ENCODE measurements at regions not wholly inside any gene's neighbourhood (a gene's known extent, or its start where the extent isn't known, plus 50 kb on each side); places are given as distances from the start of the nearest gene placed in this dataset.

DNA sequence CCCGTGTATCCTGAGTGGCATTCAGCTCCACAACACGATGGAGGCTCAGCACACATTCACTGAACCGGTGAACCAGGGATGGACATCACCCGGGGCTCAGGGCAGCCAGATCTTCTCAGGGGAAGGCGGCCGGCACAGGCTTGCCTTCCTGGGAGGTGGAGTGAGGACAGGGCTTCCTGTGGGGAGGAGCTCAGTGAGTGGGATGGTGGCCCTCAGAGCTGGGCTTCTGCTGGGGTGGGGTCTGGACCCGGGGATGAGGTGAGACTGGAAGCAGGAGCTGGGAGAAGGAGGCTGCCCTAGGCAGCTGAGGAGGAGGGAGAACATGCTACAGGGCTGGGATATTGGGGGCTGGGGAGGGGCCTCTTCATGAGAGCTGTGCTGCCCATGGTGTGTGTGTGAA lies 58.5 kb upstream of the PRR23E start:
- Histone ChIP-seq H3K36me3 (replicated peaks in 1 of 2; ENCODE audit: control insufficient read depth in 1 of 2, insufficient read depth in 2 of 2, low read length in 2 of 2) (no peaks in the 10 kb centered on the region), H3K4me3 (replicated peaks in 1 of 3; ENCODE audit: insufficient read depth in 1 of 3, low read depth in 2 of 3, low read length in 3 of 3) (no peak overlapping the region), H3K4me1 (ENCODE audit: insufficient read depth, low read length) (no peaks in the 10 kb centered on the region), H3K4me2 (ENCODE audit: low read depth, low read length) (no peak overlapping the region), H3K9me3 (ENCODE audit: low read length) (no peaks in the 10 kb centered on the region), H2AFZ (ENCODE audit: low read length) (no peak overlapping the region), H3K27ac (ENCODE audit: extremely low read length, insufficient read depth, low read length) (no peak overlapping the region), H3K79me2 (ENCODE audit: insufficient read depth, low read length) (no peaks in the 10 kb centered on the region), H4K20me1 (ENCODE audit: insufficient read depth, low read length) (no peaks in the 10 kb centered on the region), H3K27me3 (ENCODE audit: control insufficient read depth in 1 of 2, insufficient read depth in 2 of 2, low read length in 2 of 2) (peaks cover 14 to 59% of the 10 kb centered on the region in 2 experiments), H3K9ac (ENCODE audit: insufficient read depth, low read depth, low read length) (no peak overlapping the region)
- FAIRE-seq = no peak
- WGBS (ENCODE audit: low lambda C conversion rate) = 24% methylated on average over 6 of the region's 7 CpGs
- ATAC-seq = no peak
- TF ChIP-seq, protein P1, sequence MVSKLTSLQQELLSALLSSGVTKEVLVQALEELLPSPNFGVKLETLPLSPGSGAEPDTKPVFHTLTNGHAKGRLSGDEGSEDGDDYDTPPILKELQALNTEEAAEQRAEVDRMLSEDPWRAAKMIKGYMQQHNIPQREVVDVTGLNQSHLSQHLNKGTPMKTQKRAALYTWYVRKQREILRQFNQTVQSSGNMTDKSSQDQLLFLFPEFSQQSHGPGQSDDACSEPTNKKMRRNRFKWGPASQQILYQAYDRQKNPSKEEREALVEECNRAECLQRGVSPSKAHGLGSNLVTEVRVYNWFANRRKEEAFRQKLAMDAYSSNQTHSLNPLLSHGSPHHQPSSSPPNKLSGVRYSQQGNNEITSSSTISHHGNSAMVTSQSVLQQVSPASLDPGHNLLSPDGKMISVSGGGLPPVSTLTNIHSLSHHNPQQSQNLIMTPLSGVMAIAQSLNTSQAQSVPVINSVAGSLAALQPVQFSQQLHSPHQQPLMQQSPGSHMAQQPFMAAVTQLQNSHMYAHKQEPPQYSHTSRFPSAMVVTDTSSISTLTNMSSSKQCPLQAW (CRISPR knock-in tag; IDR thresholded peaks at IDR 0.05) = no peak
- TF ChIP-seq PAX8 (CRISPR knock-in tag; IDR thresholded peaks at IDR 0.05; ENCODE audit: borderline replicate concordance) (no peak), NPAS2 (CRISPR knock-in tag; IDR thresholded peaks at IDR 0.05; ENCODE audit: borderline replicate concordance) (no peak), KLF15 (CRISPR knock-in tag; IDR thresholded peaks at IDR 0.05; ENCODE audit: borderline replicate concordance) (no peak), NFRKB (IDR thresholded peaks at IDR 0.05) (no peak), KAT8 (CRISPR knock-in tag; IDR thresholded peaks at IDR 0.05) (no peak), TAF15 (IDR thresholded peaks at IDR 0.05; ENCODE audit: low read depth, low read length, poor library complexity, severe bottlenecking) (no peak), NFIC (IDR thresholded peaks at IDR 0.05; ENCODE audit: low read length) (no peak), ZNF772 (CRISPR knock-in tag; IDR thresholded peaks at IDR 0.05) (no peak), SMARCC2 (IDR thresholded peaks at IDR 0.05) (no peak), GATAD2A (CRISPR knock-in tag; IDR thresholded peaks at IDR 0.05) (no peak), REPIN1 (CRISPR knock-in tag; IDR thresholded peaks at IDR 0.05; ENCODE audit: borderline replicate concordance, low read depth) (no peak), POLR2AphosphoS2 (IDR thresholded peaks at IDR 0.05; ENCODE audit: low read depth, low read length) (no peak)
- TF ChIP-seq, protein P2, sequence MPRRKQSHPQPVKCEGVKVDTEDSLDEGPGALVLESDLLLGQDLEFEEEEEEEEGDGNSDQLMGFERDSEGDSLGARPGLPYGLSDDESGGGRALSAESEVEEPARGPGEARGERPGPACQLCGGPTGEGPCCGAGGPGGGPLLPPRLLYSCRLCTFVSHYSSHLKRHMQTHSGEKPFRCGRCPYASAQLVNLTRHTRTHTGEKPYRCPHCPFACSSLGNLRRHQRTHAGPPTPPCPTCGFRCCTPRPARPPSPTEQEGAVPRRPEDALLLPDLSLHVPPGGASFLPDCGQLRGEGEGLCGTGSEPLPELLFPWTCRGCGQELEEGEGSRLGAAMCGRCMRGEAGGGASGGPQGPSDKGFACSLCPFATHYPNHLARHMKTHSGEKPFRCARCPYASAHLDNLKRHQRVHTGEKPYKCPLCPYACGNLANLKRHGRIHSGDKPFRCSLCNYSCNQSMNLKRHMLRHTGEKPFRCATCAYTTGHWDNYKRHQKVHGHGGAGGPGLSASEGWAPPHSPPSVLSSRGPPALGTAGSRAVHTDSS (CRISPR knock-in tag; conservative IDR thresholded peaks at IDR 0.05) = no peak
- TF ChIP-seq, protein P3, sequence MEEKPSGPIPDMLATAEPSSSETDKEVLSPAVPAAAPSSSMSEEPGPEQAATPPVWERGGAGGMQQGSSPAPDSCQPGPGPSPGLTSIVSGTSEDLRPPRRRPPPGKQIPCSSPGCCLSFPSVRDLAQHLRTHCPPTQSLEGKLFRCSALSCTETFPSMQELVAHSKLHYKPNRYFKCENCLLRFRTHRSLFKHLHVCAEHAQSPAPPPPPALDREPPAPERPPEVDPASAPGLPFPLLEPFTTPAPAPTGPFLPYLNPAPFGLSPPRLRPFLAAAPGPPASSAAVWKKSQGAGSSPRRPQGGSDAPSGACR (CRISPR knock-in tag; IDR thresholded peaks at IDR 0.05) = no peak
- intact Hi-C loops (cut with micrococcal nuclease; ENCODE audit: unreplicated experiment) (no loop called here), in situ Hi-C loops (cut with HindIII; ENCODE audit: extremely low pct_ligation_motif_present, low pct_unique_long_range_greater_than_20kb) (no loop called here)
- no TSS peak for BruUV-seq (replicated peaks)
- ChIA-PET CTCF (ENCODE audit: low intra/inter-chr PET ratio, low total read pairs) (no interaction called here), POLR2A (no interaction called here)
- no peak for DNase-seq (ENCODE audit: low spot score)
